NB4 (cell line): ENCODE measurements at regions not wholly inside any gene's neighbourhood (a gene's known extent, or its start where the extent isn't known, plus 50 kb on each side); places are given as distances from the start of the nearest gene placed in this dataset.

Source experiments
- DNase-seq: peaks from one replicate; pipeline ENCODE4 v3.0.0; 2010; ENCODE audit warnings: low read depth
- H3K4me3 ChIP-seq: one replicate; pipeline ENCODE4 v1.5.1; 2011; ENCODE audit warnings: mild to moderate bottlenecking, low read depth, low read length, moderate library complexity
- CTCF ChIP-seq: IDR thresholded peaks from one replicate; pipeline ENCODE4 v1.5.1; 2012; ENCODE audit warnings: low read depth, low read length
- MAX ChIP-seq: IDR thresholded peaks from 2 replicates; pipeline ENCODE4 v1.6.1; 2011; ENCODE audit warnings: low read depth, low read length
- MYC ChIP-seq: IDR thresholded peaks from 2 replicates; pipeline ENCODE4 v1.6.1; 2011; ENCODE audit warnings: low read depth, low read length
- POLR2A ChIP-seq: IDR thresholded peaks from 2 replicates; pipeline ENCODE4 v1.6.1; 2011; ENCODE audit warnings: mild to moderate bottlenecking; ENCODE audit not compliant: insufficient read length; ENCODE audit errors: extremely low read depth

- no peak for DNase-seq
- TF ChIP-seq MAX: no peak
- TF ChIP-seq CTCF: no peak
- TF ChIP-seq MYC: no peak
- TF ChIP-seq POLR2A: no peak
- no peak overlapping the region for H3K4me3 ChIP-seq
Measured at GRCh38 chr2:216302981-216303676, 69.2 kb downstream of the MARCHF4 start.

GRCh38 chr2:216300906-216301305 is 71.4 kb downstream of the MARCHF4 start:
- no peak overlapping the region for H3K4me3 ChIP-seq
- TF ChIP-seq POLR2A (no peak), MAX (no peak), CTCF (no peak), MYC (no peak)
- no peak for DNase-seq

GRCh38 chr2:216299588-216299987 is 72.7 kb downstream of the MARCHF4 start:
- DNase-seq: no peak
- TF ChIP-seq CTCF (no peak), POLR2A (no peak), MAX (no peak), MYC (no peak)

GRCh38 chr2:216298719-216299495 is 73.4 kb downstream of the MARCHF4 start:
- DNase-seq: no peak
- no peak overlapping the region for H3K4me3 ChIP-seq
- TF ChIP-seq MAX: no peak
- no peak for TF ChIP-seq CTCF
- no peak for TF ChIP-seq POLR2A
- TF ChIP-seq MYC: no peak

More at GRCh38 chr2:216299588-216299987, 72.7 kb downstream of the MARCHF4 start:
- no peak overlapping the region for H3K4me3 ChIP-seq

- TF ChIP-seq CTCF: no peak
- no peak for TF ChIP-seq MAX
- no peak for TF ChIP-seq POLR2A
- TF ChIP-seq MYC: no peak
- H3K4me3 ChIP-seq: no peak overlapping the region
- no peak for DNase-seq
Measured at GRCh38 chr2:216296856-216297255, 75.4 kb downstream of the MARCHF4 start.

GRCh38 chr2:216294305-216294704 is 78.0 kb downstream of the MARCHF4 start:
- DNase-seq: no peak
- no peak for TF ChIP-seq CTCF
- no peak for TF ChIP-seq MYC
- TF ChIP-seq POLR2A: no peak
- TF ChIP-seq MAX: no peak
- H3K4me3 ChIP-seq: no peak overlapping the region
